WI38 (cell line): ENCODE measurements at regions not wholly inside any gene's neighbourhood (a gene's known extent, or its start where the extent isn't known, plus 50 kb on each side); places are given as distances from the start of the nearest gene placed in this dataset.

Experiments used
- H3K4me3 ChIP-seq: 2 replicates; pipeline ENCODE4 v1.5.1; 2011; ENCODE audit warnings: low read depth, mild to moderate bottlenecking, control low read depth, low read length
- TF ChIP-seq, protein P1 (sequence below): IDR thresholded peaks from 2 replicates; pipeline ENCODE4 v1.5.1; 2012; ENCODE audit warnings: low read depth, mild to moderate bottlenecking, control low read depth, low read length

DNA sequence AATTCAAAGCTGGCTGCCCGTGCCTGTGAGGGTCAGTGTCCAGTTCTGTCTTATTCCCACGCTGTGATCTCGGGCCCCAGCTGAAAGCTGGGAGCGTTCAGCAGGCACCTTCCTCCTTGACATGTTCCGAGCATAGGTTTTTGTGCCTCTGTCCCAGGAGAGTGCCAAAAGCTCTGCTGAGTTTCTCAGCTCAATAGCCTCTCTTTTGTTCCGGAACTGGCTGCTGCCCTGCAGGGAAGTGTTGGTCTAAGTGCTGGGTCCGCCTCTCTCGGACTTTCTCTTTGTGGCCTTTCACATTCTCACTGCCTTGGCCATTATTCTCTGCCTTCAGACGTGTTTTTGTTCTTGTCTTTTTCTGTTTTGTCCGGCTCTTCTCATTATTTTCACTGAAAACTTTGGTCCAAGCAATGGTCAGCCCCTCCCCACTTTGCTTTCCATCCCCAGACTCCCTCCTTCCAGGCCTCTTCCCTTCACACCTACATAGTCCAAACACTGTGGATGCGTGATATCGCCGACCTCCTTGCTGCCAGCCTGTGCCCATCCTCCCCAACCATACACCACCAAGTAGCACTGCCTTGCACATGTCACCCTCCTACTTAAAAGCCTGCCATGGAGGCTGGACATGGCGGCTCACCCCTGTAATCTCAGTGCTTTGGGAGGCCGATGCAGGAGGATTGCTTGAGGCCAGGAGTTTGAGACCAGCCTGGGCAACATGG is 233.8 kb downstream of the RHOU start:
- no peak overlapping the region for H3K4me3 ChIP-seq
- TF ChIP-seq, protein P1, sequence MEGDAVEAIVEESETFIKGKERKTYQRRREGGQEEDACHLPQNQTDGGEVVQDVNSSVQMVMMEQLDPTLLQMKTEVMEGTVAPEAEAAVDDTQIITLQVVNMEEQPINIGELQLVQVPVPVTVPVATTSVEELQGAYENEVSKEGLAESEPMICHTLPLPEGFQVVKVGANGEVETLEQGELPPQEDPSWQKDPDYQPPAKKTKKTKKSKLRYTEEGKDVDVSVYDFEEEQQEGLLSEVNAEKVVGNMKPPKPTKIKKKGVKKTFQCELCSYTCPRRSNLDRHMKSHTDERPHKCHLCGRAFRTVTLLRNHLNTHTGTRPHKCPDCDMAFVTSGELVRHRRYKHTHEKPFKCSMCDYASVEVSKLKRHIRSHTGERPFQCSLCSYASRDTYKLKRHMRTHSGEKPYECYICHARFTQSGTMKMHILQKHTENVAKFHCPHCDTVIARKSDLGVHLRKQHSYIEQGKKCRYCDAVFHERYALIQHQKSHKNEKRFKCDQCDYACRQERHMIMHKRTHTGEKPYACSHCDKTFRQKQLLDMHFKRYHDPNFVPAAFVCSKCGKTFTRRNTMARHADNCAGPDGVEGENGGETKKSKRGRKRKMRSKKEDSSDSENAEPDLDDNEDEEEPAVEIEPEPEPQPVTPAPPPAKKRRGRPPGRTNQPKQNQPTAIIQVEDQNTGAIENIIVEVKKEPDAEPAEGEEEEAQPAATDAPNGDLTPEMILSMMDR, result no peak

GRCh38 chr1:228969953-228970800 is 234.9 kb downstream of the RHOU start:
- TF ChIP-seq, protein P1, result no peak
- no peak overlapping the region for H3K4me3 ChIP-seq

DNA sequence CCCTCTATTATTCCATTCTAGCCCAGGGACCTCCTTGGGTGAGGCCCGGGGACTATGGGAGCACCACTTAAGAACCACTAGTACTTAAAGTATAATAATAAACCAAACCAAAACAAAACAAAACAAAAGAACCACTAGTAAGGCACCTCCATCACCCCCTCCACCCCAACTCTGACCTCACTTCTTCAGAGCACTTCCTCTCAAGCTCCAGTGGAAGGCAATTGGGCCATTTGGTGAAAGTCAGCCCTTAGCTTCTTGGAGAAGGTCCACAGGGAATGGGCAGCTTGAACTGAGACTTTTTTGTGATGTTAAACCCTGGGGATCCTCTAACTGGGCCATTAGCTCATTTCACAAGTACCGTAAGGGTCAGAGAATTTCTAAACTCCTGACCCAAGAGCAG is 237.3 kb downstream of the RHOU start:
- TF ChIP-seq, protein P1, result no peak
- no peak overlapping the region for H3K4me3 ChIP-seq

GRCh38 chr1:228974273-228974672 is 239.0 kb downstream of the RHOU start:
- TF ChIP-seq, protein P1, result no peak

DNA sequence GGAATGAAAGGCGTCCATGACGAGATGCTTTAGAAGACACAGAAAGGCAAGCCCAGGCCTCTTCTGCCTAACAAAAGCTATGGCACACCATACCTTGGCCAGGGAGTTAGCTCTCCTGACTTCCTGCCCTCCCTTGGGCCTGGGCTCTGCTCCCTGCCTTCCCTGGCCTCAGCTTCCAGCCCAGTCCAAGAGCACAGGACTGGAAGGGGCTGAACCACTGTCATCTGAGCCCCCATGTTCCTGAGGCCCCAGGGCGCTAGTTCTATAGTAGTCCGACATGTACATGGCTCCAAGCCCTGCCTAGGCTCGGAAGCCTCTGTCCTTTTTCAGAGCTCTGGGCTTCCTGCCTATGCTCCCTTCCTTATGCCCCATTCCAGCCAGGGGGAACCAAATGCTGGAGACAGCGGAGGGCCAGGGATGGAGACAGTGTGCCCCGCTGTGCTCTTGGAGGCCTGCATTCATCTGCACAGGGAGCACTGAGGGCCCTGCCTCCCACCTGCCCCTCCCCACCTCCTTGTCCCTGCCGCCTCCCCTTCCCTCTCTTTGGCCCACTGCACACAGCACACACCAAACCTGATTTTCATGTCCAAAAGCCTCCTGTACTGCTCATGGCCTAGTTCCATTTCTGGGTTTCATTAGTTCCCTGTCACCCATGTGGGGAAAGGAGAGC is 240.1 kb downstream of the RHOU start:
- TF ChIP-seq, protein P1, result no peak
- H3K4me3 ChIP-seq, result no peak overlapping the region

More at GRCh38 chr1:228974273-228974672, 239.0 kb downstream of the RHOU start:
- H3K4me3 ChIP-seq, result no peak overlapping the region

- no peak overlapping the region for H3K4me3 ChIP-seq
- TF ChIP-seq, protein P1, result no peak
Observed at GRCh38 chr1:228976316-228976715, 241.0 kb downstream of the RHOU start.
